Activated CD4-positive, alpha-beta T cell treated with anti-CD3 and anti-CD28 coated beads, Interleukin-2, amount 10 ng/mL, durations not matched to agents 7 days and 5 days (primary cell): ENCODE measurements at regions not wholly inside any gene's neighbourhood (a gene's known extent, or its start where the extent isn't known, plus 50 kb on each side); places are given as distances from the start of the nearest gene placed in this dataset.

Experiments used
- CTCF ChIA-PET: fragments of 350-600 bp; sonication (Branson Sonifier 250); formaldehyde crosslinking; loops from one replicate; lab custom pipeline; 2021; ENCODE audit warnings: antibody characterized with exemption; lab: Charles Lee
- POLR2A ChIA-PET: fragments of 350-600 bp; sonication (Branson Sonifier 250); formaldehyde crosslinking; loops from one replicate; lab custom pipeline; 2021; ENCODE audit warnings: antibody characterized with exemption; lab: Charles Lee
- DNase-seq: peaks from one replicate; pipeline ENCODE4 v3.0.0-alpha.2; 2020
- H3K27ac Mint-ChIP-seq: one replicate; pipeline ENCODE4 v1.8.0; 2021; ENCODE audit warnings: mild to moderate bottlenecking, moderate library complexity, mixed read lengths
- H3K27me3 Mint-ChIP-seq: one replicate; pipeline ENCODE4 v1.8.0; 2021; ENCODE audit warnings: mixed read lengths
- H3K36me3 Mint-ChIP-seq: one replicate; pipeline ENCODE4 v1.8.0; 2021; ENCODE audit warnings: low read depth, mixed read lengths
- H3K4me1 Mint-ChIP-seq: one replicate; pipeline ENCODE4 v1.8.0; 2021; ENCODE audit warnings: mixed read lengths
- H3K4me3 Mint-ChIP-seq: one replicate; pipeline ENCODE4 v1.8.0; 2021; ENCODE audit warnings: mild to moderate bottlenecking, moderate library complexity, mixed read lengths
- H3K9me3 Mint-ChIP-seq: one replicate; pipeline ENCODE4 v1.8.0; 2021; ENCODE audit warnings: mixed read lengths

DNA sequence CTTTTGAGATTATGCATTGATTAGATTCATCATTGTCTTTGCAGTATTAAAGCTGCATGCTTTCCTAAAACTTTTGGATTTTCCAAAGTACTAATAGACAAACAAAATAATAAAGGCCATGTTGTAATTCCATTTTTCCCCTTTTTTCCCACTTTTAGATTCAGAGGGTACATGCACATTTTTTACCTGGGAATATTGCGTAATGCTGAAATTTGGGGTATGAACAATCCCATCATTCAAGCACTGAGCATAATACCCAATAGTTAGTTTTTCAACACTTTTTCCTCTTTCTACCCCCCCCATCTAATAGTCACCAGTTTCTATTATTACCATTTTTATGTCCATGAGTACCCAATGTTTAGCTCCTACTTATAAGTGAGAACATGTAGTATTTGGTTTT, 1863.6 kb downstream of the STIM2 start:
- Mint-ChIP-seq H3K4me1 (no peaks in the 10 kb centered on the region), H3K36me3 (no peaks in the 10 kb centered on the region), H3K27ac (no peak overlapping the region), H3K9me3 (peaks cover 4% of the 10 kb centered on the region), H3K27me3 (no peaks in the 10 kb centered on the region), H3K4me3 (no peak overlapping the region)
- ChIA-PET CTCF (no interaction called here), POLR2A (no interaction called here)
- DNase-seq, result no peak

DNA sequence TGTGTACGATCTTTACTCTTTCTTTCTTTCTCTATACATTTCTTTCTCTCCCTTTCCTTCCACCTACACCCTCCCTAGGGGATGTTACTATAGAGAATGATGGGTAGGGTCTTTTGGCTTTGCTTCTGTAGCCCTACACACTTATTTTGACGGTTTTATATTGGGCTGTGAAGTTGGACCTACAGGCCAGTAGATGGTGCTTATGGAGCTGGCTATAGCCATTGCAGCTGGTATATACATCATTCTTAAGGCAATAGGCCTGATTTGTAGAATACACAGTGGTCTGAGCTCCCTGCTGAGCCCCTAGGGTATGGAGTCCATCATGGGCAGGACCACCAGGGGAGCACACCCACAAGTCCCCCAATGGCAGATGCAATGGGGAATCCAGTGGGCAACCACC, 1869.7 kb downstream of the STIM2 start:
- H3K36me3 Mint-ChIP-seq, result no peaks in the 10 kb centered on the region
- H3K9me3 Mint-ChIP-seq, result no peaks in the 10 kb centered on the region
- ChIA-PET POLR2A (no interaction called here), CTCF (no interaction called here)
- no peak for DNase-seq
- no peak overlapping the region for H3K4me3 Mint-ChIP-seq
- no peaks in the 10 kb centered on the region for H3K27me3 Mint-ChIP-seq
- no peaks in the 10 kb centered on the region for H3K4me1 Mint-ChIP-seq
- no peak overlapping the region for H3K27ac Mint-ChIP-seq

DNA sequence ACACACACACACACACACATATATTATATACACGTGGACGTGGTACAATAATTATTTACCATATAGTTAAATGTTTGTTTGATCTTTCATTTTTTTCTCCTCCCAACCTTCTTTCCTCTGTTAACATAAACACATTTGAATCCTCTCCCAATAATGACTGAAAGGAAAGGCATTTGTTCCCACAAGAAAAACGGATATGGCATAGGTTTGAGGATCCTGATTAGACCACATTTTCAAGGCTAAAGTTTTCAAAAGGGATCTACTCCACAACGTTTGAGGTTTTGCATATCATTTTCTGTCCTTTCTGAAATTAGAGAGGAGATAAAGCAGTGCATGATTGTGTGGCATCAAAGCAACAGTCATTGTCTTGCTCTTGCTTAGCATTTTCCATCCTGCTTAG, 1883.4 kb downstream of the STIM2 start:
- H3K27ac Mint-ChIP-seq, result no peak overlapping the region
- DNase-seq, result no peak
- H3K27me3 Mint-ChIP-seq, result no peaks in the 10 kb centered on the region
- H3K4me3 Mint-ChIP-seq, result no peak overlapping the region
- ChIA-PET POLR2A (no interaction called here), CTCF (no interaction called here)
- H3K4me1 Mint-ChIP-seq, result no peaks in the 10 kb centered on the region
- H3K36me3 Mint-ChIP-seq, result no peaks in the 10 kb centered on the region
- no peaks in the 10 kb centered on the region for H3K9me3 Mint-ChIP-seq

DNA sequence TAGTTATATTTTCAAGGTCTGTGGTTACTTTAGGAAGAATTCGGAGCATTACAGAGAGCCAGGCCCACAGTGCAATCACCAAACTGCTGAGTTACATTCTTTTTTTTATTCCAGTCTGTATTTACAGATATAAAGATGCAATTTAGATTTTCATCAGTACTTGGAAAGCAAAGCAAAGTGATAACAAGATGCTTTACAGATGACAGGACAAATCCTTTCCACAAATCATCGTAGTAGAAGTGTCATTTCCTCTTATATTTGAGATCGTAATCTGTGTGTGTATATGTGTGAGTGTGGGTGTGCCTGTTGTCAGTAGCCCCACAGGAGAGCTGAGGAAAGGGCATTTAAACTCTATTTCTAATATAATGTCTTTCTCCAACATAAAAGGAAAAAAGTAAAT, 1893.7 kb downstream of the STIM2 start:
- POLR2A ChIA-PET, result no interaction called here
- DNase-seq, result no peak
- Mint-ChIP-seq H3K4me3 (no peak overlapping the region), H3K9me3 (no peaks in the 10 kb centered on the region), H3K4me1 (no peaks in the 10 kb centered on the region), H3K27ac (no peak overlapping the region), H3K36me3 (no peaks in the 10 kb centered on the region), H3K27me3 (no peaks in the 10 kb centered on the region)
- CTCF ChIA-PET, result no interaction called here

DNA sequence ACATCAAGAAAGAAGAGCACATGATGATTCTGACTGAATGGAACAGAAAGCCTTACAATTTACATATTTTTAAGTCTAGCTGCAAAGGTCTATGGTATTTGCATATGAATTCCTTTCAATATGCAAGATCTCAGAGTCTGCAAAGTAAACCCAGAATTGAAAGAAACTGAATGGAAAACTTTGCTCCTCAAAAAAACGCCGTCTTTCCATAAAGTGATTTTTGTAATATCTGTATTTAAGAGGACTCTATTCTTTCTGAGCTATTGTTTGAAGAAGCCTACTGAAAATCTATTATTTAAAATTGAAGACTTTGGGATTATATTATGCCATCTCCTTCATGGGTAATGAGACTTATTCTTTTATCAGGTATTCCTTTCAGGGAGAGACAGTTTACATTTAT, 1894.4 kb downstream of the STIM2 start:
- H3K9me3 Mint-ChIP-seq, result no peaks in the 10 kb centered on the region
- H3K4me1 Mint-ChIP-seq, result no peaks in the 10 kb centered on the region
- no peak overlapping the region for H3K4me3 Mint-ChIP-seq
- no peak overlapping the region for H3K27ac Mint-ChIP-seq
- ChIA-PET CTCF (no interaction called here), POLR2A (no interaction called here)
- H3K36me3 Mint-ChIP-seq, result no peaks in the 10 kb centered on the region
- H3K27me3 Mint-ChIP-seq, result no peaks in the 10 kb centered on the region
- DNase-seq, result no peak

DNA sequence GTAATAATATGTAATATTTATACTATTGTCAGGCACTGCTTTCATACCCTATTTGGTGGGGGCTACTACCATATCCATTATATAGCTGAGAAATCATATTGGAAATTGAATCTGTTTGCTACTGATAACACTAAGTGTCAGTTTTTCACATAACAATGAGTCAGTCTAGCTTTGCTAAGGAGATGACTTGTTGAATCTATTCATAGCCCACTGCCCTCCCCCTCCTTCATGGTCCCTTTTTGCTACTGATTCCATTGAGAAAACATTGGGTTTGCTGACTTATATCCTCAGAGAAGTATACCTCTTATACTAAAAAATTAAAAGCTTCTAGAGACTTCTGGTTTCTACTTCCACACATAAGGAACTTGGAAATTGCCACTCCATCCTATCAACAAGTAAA, 1898.4 kb downstream of the STIM2 start:
- Mint-ChIP-seq H3K27me3 (no peaks in the 10 kb centered on the region), H3K4me3 (no peak overlapping the region), H3K9me3 (no peaks in the 10 kb centered on the region), H3K36me3 (no peaks in the 10 kb centered on the region), H3K4me1 (no peaks in the 10 kb centered on the region), H3K27ac (no peak overlapping the region)
- POLR2A ChIA-PET, result no interaction called here
- CTCF ChIA-PET, result no interaction called here
- DNase-seq, result no peak

DNA sequence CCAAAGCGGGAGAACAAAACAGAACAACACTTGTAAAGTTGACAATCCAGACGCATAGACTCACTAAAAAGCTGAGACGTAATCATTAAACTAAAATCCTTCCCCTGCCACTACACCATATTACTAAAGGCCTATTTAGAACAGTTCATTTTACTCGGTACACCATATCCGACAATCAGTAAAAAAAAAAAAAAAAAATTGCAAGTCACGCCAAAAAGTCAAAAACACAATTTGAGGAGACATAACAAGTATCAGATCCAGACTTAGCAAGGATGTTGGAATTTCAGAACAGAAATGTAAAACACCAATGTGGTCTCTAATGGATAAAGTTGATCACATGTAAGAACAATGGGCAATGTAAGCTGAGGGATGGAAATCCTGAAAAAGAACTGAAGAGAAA, 1899.4 kb downstream of the STIM2 start:
- POLR2A ChIA-PET, result no interaction called here
- Mint-ChIP-seq H3K36me3 (no peaks in the 10 kb centered on the region), H3K27ac (no peak overlapping the region), H3K4me1 (no peaks in the 10 kb centered on the region), H3K27me3 (no peaks in the 10 kb centered on the region), H3K9me3 (no peaks in the 10 kb centered on the region), H3K4me3 (no peak overlapping the region)
- CTCF ChIA-PET, result no interaction called here
- no peak for DNase-seq

DNA sequence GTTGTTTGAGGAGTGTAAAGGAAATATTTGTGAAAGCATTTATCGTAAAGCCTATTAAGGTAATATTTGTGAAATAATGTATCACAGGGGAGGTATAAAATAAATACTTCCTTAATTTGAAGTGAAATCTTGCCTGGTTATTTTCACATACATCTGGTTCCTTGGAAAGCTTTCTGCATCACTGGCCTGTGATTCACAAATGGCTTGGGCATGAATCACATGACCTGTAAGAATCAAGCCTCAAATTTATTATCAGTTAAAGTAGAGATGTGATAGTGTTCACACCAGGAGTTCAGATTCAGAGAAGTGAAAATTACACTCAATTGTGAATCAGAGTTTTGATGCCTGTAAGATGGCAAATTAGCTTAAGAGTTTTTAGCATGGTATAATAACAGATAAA, 1911.4 kb downstream of the STIM2 start:
- no peaks in the 10 kb centered on the region for H3K27me3 Mint-ChIP-seq
- H3K36me3 Mint-ChIP-seq, result no peaks in the 10 kb centered on the region
- no peak overlapping the region for H3K4me3 Mint-ChIP-seq
- ChIA-PET POLR2A (no interaction called here), CTCF (no interaction called here)
- H3K27ac Mint-ChIP-seq, result no peak overlapping the region
- H3K4me1 Mint-ChIP-seq, result no peaks in the 10 kb centered on the region
- no peak for DNase-seq
- peaks cover 3% of the 10 kb centered on the region for H3K9me3 Mint-ChIP-seq

DNA sequence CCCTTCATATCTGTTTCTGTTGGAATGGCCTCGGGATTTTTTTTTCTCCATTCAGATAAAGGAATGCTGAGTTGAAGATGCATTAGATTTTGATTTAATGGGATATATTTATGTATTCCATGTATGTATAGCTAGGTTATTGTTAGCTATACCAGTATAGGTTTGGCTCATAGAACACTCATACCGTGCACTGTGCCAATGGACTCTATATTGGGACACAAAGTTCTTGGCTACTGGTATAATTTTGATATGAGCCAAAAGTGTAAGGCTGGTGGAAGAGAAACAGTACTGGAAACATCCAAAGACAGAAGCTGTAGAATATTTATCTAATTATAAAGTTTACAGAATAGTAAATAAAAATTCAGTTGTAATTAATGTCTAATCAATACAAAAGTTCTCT, 1912.1 kb downstream of the STIM2 start:
- ChIA-PET CTCF (no interaction called here), POLR2A (no interaction called here)
- Mint-ChIP-seq H3K27ac (no peak overlapping the region), H3K27me3 (no peaks in the 10 kb centered on the region), H3K4me1 (no peaks in the 10 kb centered on the region), H3K36me3 (no peaks in the 10 kb centered on the region), H3K9me3 (peaks cover 3% of the 10 kb centered on the region), H3K4me3 (no peak overlapping the region)
- DNase-seq, result no peak

DNA sequence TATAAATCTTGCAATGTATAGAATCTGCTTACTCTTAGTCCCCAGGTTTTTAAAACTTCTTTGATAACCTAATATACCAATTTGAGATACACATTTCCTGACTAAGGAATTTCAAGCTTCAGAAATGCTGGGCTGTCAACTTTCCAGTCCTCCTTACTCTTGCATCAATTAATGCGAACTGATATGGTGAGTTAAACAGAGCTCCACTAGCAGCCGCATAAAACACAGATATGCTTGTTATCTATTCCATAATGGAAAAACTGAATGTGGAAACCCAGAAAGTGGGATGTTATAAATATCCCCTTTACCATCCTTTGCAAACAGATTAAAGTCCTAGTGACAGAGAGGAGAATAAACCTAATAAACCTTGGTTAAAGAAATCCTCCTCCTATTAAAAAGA, 1913.7 kb downstream of the STIM2 start:
- POLR2A ChIA-PET, result no interaction called here
- no peak for DNase-seq
- Mint-ChIP-seq H3K27me3 (no peaks in the 10 kb centered on the region), H3K36me3 (no peaks in the 10 kb centered on the region), H3K9me3 (peaks cover 3% of the 10 kb centered on the region), H3K27ac (no peak overlapping the region), H3K4me1 (no peaks in the 10 kb centered on the region), H3K4me3 (no peak overlapping the region)
- CTCF ChIA-PET, result no interaction called here

DNA sequence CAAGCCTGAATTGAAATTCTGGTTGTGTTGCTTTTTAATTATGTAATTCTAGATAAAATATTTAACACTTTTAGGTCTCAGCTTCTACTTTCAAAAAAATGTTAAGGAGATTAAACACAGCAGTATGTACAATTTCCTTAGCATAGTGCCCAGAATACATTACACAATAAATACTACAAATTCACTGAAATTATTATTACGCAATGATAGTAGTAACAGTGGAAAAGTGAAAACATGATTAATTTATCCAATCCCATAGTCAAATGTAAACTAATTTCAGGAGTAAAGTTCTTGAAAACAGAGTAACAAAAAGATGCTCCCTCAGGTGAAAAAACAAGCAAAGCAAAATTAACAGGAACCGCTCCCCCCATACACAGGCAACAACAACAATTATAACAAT, 1915.4 kb downstream of the STIM2 start:
- no peaks in the 10 kb centered on the region for H3K27me3 Mint-ChIP-seq
- no peak overlapping the region for H3K4me3 Mint-ChIP-seq
- ChIA-PET CTCF (no interaction called here), POLR2A (no interaction called here)
- no peaks in the 10 kb centered on the region for H3K36me3 Mint-ChIP-seq
- no peak for DNase-seq
- H3K9me3 Mint-ChIP-seq, result peaks cover 2% of the 10 kb centered on the region
- no peak overlapping the region for H3K27ac Mint-ChIP-seq
- H3K4me1 Mint-ChIP-seq, result no peaks in the 10 kb centered on the region

DNA sequence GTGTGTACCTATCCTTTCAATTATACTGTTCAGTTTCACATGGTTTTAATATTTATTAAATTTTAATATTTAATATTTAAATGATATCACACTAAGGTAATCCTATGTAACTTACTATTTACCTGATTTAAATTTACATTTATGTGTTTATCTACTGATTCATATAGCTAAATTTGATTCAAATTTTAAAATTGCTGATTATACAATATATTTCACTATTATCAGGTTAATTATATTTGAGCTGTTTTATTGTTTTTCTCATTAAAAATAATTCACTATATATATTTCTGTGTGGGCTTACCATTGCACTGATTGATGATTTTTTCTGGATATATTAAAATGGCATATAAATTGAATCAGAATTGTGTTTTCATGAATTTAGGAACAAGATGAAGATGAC, 1923.5 kb downstream of the STIM2 start:
- Mint-ChIP-seq H3K36me3 (no peaks in the 10 kb centered on the region), H3K9me3 (peaks cover 2% of the 10 kb centered on the region), H3K4me3 (no peak overlapping the region), H3K27me3 (no peaks in the 10 kb centered on the region), H3K27ac (no peak overlapping the region), H3K4me1 (no peaks in the 10 kb centered on the region)
- POLR2A ChIA-PET, result no interaction called here
- CTCF ChIA-PET, result no interaction called here
- no peak for DNase-seq

DNA sequence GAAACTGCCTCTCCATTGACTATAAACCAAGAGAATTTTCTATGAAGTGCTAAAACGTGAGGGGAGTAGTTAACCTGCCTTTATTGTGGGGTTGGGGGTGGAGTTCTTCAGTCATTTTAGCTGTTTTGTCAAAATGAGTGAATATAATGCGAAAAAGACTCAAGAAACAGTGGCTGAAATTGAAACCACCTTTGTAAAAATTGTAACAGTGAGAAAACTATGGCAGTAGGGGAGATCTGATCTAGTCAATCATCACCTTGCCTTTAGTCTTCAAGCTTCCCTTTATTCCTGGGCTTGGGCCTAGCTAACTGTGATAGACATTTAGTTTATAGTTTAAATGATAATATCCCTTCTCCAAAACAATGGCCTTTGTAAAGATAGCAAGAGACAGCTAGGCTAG, 1927.3 kb downstream of the STIM2 start:
- Mint-ChIP-seq H3K9me3 (peaks cover 7% of the 10 kb centered on the region), H3K4me3 (no peak overlapping the region), H3K27me3 (no peaks in the 10 kb centered on the region), H3K36me3 (no peaks in the 10 kb centered on the region), H3K27ac (no peak overlapping the region), H3K4me1 (no peaks in the 10 kb centered on the region)
- ChIA-PET CTCF (no interaction called here), POLR2A (no interaction called here)
- DNase-seq, result no peak

DNA sequence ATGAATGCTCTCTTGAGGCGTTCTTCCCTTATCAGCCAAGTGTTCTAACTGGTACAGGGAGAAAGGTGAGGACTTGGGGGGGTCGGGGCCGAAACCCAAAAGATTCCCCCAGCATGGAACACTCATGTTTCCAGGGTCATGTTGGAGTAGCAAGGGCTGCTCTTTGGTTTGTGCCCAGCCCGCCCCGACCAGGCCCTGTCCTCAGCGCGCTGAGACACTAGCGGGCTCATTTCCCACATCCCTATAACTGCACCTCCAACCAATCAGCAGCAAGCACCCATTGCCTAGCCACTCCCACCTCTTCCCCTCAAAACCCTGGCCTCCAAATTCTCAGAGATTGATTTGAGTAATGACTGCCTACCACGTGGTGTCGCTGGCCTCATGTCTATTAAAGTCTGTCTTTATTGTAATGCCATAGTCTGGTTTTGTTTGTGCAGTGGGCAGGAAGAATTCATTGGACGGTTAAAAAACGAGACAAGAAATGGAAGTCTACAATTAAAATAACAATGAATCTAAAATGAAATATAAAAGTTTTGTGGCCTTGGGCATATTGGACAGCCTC, 1928.4 kb downstream of the STIM2 start:
- Mint-ChIP-seq H3K27ac (no peak overlapping the region), H3K4me3 (no peak overlapping the region), H3K27me3 (no peaks in the 10 kb centered on the region), H3K9me3 (peaks cover 9% of the 10 kb centered on the region), H3K36me3 (no peaks in the 10 kb centered on the region), H3K4me1 (no peaks in the 10 kb centered on the region)
- ChIA-PET POLR2A (no interaction called here), CTCF (no interaction called here)
- no peak for DNase-seq
